Lung (tissue), 11 donors: ENCODE measurements at regions not wholly inside any gene's neighbourhood (a gene's known extent, or its start where the extent isn't known, plus 50 kb on each side); places are given as distances from the start of the nearest gene placed in this dataset.

Experiments used
- ATAC-seq: fragments of 200-7000 bp; cut with Tn5 transposase; one replicate; pipeline ENCODE4 v1.9.1; 2020; ENCODE audit warnings: moderate number of reproducible peaks; ENCODE audit not compliant: insufficient read depth, low FRiP score
- DNase-seq, 3 donors: peaks; one replicate each; pipeline ENCODE4 v3.0.0-alpha.2; 2013 to 2017
- H3K27ac ChIP-seq, 2 donors: one replicate each; pipeline ENCODE4 v1.5.1; 2013; ENCODE audit warnings: mild to moderate bottlenecking in 2 of 2, moderate library complexity in 2 of 2, control low read depth in 1 of 2, inconsistent platforms in 1 of 2, low read depth in 1 of 2, low read length in 1 of 2
- H3K27me3 ChIP-seq, 3 donors: one replicate each; pipeline ENCODE4 v1.5.1; 2013; ENCODE audit warnings: low read length in 2 of 3; ENCODE audit not compliant: control insufficient read depth in 3 of 3, insufficient read depth in 3 of 3
- H3K36me3 ChIP-seq, 4 donors: one replicate each; pipeline ENCODE4 v1.5.1; 2013; ENCODE audit warnings: low read length in 4 of 4, mild to moderate bottlenecking in 1 of 4, moderate library complexity in 1 of 4; ENCODE audit not compliant: control insufficient read depth in 4 of 4, insufficient read depth in 4 of 4
- H3K4me1 ChIP-seq, 5 donors: one replicate each; pipeline ENCODE4 v1.5.1; 2013; ENCODE audit warnings: low read length in 5 of 5, mild to moderate bottlenecking in 2 of 5, moderate library complexity in 1 of 5; ENCODE audit not compliant: control insufficient read depth in 5 of 5, insufficient read depth in 5 of 5
- H3K4me3 ChIP-seq: one replicate; pipeline ENCODE4 v1.5.1; 2013; ENCODE audit warnings: mild to moderate bottlenecking, control low read depth, moderate library complexity
- H3K9ac ChIP-seq, 2 donors: one replicate each; pipeline ENCODE4 v1.5.1; 2013; ENCODE audit warnings: low read length in 2 of 2, control low read depth in 1 of 2; ENCODE audit not compliant: insufficient read depth in 1 of 2
- H3K9me3 ChIP-seq, 4 donors: one replicate each; pipeline ENCODE4 v1.5.1; 2013; ENCODE audit warnings: low read length in 3 of 4, mild to moderate bottlenecking in 1 of 4, moderate library complexity in 1 of 4; ENCODE audit not compliant: control insufficient read depth in 4 of 4, insufficient read depth in 3 of 4
- WGBS, 2 donors: extraction: QIAGEN DNeasy Blood & Tissue Kit; methylation state at CpG; one replicate each; pipeline ENCODE4 v1.1.7; 2013; 5-methylcytosine and 5-hydroxymethylcytosine counted together
- TF ChIP-seq, protein P1 (sequence below): IDR thresholded peaks from 2 replicates; pipeline ENCODE4 v1.5.1; 2012; ENCODE audit warnings: mild to moderate bottlenecking; ENCODE audit errors: control extremely low read depth, extremely low read depth
- donor health status: control.
- donor health status: control.
- donor health status: Bipolar disorder and iron deficiency.
- donor health status: healthy.
- donor health status: DM: yes; HTN: yes; CAD: no.

DNA sequence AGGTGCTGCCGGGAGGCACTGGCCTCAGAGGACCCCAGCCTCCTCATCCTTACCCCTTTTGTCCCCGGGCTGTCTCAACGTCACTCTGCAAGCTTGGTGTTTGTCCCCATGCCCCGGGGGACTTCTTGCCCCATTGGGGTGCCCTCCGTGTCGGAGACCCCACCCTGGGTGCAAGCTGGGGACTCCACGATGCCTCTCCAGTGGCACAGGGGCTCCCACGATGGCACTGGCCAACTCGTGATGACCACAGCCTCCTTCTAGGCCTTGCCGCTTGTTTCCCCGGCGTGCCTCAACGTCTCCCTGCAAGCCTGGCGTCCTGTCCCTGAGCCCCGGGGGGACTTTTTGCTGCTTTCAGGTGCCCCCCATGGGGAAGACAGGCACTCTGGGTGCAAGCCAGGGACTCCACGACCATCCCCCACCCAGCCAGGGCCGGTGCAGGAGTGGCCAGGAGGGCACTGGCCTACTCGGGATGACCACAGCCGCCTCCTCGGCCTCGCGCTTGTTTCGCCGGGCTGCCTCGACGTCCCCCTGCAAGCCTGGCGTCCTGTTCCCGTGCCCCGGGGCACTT lies 237.0 kb downstream of the TUBA3C start:
- Histone ChIP-seq H3K4me3 (no peak overlapping the region), H3K4me1 (no peaks in the 10 kb centered on the region), H3K27me3 (no peaks in the 10 kb centered on the region), H3K36me3 (no peaks in the 10 kb centered on the region), H3K9ac (no peak overlapping the region), H3K27ac (no peak overlapping the region), H3K9me3 (peaks cover 0 to 5% (median 0%) of the 10 kb centered on the region in 4 donors)
- TF ChIP-seq, protein P1, sequence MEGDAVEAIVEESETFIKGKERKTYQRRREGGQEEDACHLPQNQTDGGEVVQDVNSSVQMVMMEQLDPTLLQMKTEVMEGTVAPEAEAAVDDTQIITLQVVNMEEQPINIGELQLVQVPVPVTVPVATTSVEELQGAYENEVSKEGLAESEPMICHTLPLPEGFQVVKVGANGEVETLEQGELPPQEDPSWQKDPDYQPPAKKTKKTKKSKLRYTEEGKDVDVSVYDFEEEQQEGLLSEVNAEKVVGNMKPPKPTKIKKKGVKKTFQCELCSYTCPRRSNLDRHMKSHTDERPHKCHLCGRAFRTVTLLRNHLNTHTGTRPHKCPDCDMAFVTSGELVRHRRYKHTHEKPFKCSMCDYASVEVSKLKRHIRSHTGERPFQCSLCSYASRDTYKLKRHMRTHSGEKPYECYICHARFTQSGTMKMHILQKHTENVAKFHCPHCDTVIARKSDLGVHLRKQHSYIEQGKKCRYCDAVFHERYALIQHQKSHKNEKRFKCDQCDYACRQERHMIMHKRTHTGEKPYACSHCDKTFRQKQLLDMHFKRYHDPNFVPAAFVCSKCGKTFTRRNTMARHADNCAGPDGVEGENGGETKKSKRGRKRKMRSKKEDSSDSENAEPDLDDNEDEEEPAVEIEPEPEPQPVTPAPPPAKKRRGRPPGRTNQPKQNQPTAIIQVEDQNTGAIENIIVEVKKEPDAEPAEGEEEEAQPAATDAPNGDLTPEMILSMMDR, result no peak
- ATAC-seq (no peak), DNase-seq (no peak)
- 90 to 92% methylated on average over 29 of the region's 29 CpGs for WGBS, 2 donors

DNA sequence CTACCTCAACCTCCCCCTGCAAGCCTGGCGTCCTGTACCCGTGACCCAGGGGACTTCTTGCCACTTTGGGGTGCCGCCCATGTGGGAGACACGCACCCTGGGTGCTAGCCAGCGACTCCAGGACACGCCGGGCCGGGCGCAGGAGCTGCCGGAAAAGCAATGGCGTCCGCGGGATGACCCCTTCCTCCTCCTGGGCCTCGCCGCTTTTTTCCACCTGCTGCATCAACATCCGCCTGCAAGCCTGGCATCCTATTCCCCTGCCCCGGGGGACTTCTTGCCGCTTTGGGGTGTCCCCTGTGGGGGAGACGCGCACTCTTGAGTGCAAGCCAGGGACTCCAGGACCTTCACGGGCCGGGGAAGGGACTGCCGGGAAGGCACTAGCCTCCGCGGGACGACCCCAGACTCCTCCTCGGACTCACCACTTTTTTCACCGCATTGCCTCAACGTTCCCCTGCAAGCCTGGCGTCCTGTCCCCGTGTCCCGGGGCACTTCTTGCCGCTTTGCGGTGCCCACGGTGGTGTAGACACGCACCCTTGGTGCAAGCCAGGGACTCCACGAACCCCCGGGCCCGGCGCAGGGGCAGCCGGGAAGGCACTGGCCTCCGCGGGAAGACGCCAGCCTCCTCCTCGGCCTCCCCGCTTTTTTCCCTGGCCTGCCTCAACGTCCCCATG lies 237.8 kb downstream of the TUBA3C start:
- H3K36me3 ChIP-seq, result no peaks in the 10 kb centered on the region
- peaks cover 0 to 5% (median 0%) of the 10 kb centered on the region in 4 donors for H3K9me3 ChIP-seq
- ATAC-seq (no peak), DNase-seq (no peak)
- H3K9ac ChIP-seq, result no peak overlapping the region
- no peak overlapping the region for H3K27ac ChIP-seq
- no peak overlapping the region for H3K4me3 ChIP-seq
- no peaks in the 10 kb centered on the region for H3K4me1 ChIP-seq
- no peaks in the 10 kb centered on the region for H3K27me3 ChIP-seq
- TF ChIP-seq, protein P1, result no peak
- 89 to 92% methylated on average over 45 to 47 of the region's 47 CpGs for WGBS, 2 donors

DNA sequence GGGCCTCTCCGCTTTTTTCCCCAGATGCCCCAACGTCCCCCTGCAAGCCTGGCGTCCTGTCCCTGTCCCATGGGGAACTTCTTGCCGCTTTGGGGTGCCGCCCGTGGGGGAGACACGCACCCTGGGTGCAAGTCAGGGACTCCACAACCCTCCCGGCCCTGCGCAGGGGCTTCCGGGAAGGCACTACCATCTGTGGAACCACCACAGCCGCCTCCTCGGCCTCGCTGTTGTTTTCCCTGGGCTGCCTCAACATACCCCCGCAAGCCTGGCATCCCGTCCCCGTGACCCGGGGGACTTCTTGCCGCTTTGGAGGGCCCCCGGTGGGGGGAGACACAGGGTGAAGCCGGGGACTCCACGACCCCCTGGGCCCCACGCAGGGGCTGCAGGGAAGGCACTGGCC lies 238.4 kb downstream of the TUBA3C start:
- 90% methylated on average over 22 of the region's 22 CpGs for WGBS, 2 donors
- no peak for DNase-seq
- no peak overlapping the region for H3K4me3 ChIP-seq
- H3K9me3 ChIP-seq, result peaks cover 0 to 5% (median under 1%) of the 10 kb centered on the region in 4 donors
- TF ChIP-seq, protein P1, result no peak
- H3K36me3 ChIP-seq, result no peaks in the 10 kb centered on the region
- no peak overlapping the region for H3K9ac ChIP-seq
- no peaks in the 10 kb centered on the region for H3K27me3 ChIP-seq
- no peaks in the 10 kb centered on the region for H3K4me1 ChIP-seq
- no peak for ATAC-seq
- no peak overlapping the region for H3K27ac ChIP-seq

DNA sequence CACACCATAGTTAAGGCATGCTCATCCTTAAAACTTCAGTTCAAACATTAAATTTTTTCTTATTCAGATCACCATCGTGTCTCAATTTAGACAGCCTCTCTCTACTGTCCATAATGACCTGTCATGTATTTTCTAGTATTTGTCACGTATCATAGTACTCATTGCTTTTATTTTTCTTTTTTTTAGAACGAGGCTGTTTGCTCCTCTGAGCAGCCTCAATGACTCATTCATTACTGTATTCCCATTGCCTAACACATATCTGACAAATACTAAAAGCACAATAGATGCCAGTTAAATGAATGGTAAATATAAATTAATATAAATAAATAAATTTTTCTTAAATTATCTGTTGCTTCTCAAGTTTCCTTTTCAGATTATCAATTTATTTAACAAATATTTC lies 245.5 kb downstream of the TUBA3C start:
- no peaks in the 10 kb centered on the region for H3K36me3 ChIP-seq
- H3K4me1 ChIP-seq, result no peaks in the 10 kb centered on the region
- TF ChIP-seq, protein P1, result no peak
- H3K4me3 ChIP-seq, result no peak overlapping the region
- peaks cover 0 to 8% (median under 1%) of the 10 kb centered on the region in 4 donors for H3K9me3 ChIP-seq
- no peak for DNase-seq
- 59 to 72% methylated on average over 3 of the region's 3 CpGs for WGBS, 2 donors
- no peak overlapping the region for H3K27ac ChIP-seq
- no peak for ATAC-seq
- no peaks in the 10 kb centered on the region for H3K27me3 ChIP-seq
- no peak overlapping the region for H3K9ac ChIP-seq
